ENCODE measurements at regions not wholly inside any gene's neighbourhood (a gene's known extent, or its start where the extent isn't known, plus 50 kb on each side); places are given as distances from the start of the nearest gene placed in this dataset.

GRCh38 chr7:155138204-155138603 lies 68.1 kb downstream of the HTR5A start:
- DNase-seq: no peak

- no peak for DNase-seq
Measured at GRCh38 chr7:155141562-155141961, 71.4 kb downstream of the HTR5A start.

GRCh38 chr7:155143381-155143780 lies 73.3 kb downstream of the HTR5A start:
- no peak for DNase-seq

GRCh38 chr7:155144371-155144770 lies 74.2 kb downstream of the HTR5A start:
- DNase-seq: no peak

GRCh38 chr7:155145477-155146255 lies 75.5 kb downstream of the HTR5A start:
- no peak for DNase-seq

- no peak for DNase-seq
Measured at GRCh38 chr7:155147172-155147571, 77.0 kb downstream of the HTR5A start.

- DNase-seq: no peak
Measured at GRCh38 chr7:155147624-155148023, 77.5 kb downstream of the HTR5A start.

- no peak for DNase-seq
Measured at GRCh38 chr7:155153676-155154075, 83.6 kb downstream of the HTR5A start.

- DNase-seq: no peak
Measured at GRCh38 chr7:155154586-155154985, 84.5 kb downstream of the HTR5A start.

GRCh38 chr7:155161690-155162089 lies 91.6 kb downstream of the HTR5A start:
- DNase-seq: no peak

- DNase-seq: no peak
Measured at GRCh38 chr7:155162422-155162821, 92.3 kb downstream of the HTR5A start.

GRCh38 chr7:155163696-155164095 lies 93.6 kb downstream of the HTR5A start:
- DNase-seq: no peak

- no peak for DNase-seq
Measured at GRCh38 chr7:155164316-155164715, 94.2 kb downstream of the HTR5A start.

GRCh38 chr7:155166108-155166507 lies 96.0 kb downstream of the HTR5A start:
- no peak for DNase-seq

- DNase-seq: peak; percentile 21
Measured at GRCh38 chr7:155166673-155167370, 96.7 kb downstream of the HTR5A start.

GRCh38 chr7:155167706-155168365 lies 97.7 kb downstream of the HTR5A start:
- no peak for DNase-seq

- no peak for DNase-seq
Measured at GRCh38 chr7:155168597-155169480, 98.7 kb downstream of the HTR5A start.

GRCh38 chr7:155169498-155170065 lies 99.5 kb downstream of the HTR5A start:
- no peak for DNase-seq

GRCh38 chr7:155170331-155170730 lies 100.2 kb downstream of the HTR5A start:
- DNase-seq: no peak

GRCh38 chr7:155172141-155172540 lies 102.0 kb downstream of the HTR5A start:
- no peak for DNase-seq

- no peak for DNase-seq
Measured at GRCh38 chr7:155173905-155174304, 103.8 kb downstream of the HTR5A start.

GRCh38 chr7:155178096-155178495 lies 108.0 kb downstream of the HTR5A start:
- DNase-seq: no peak

- no peak for DNase-seq
Measured at GRCh38 chr7:155181768-155182167, 111.6 kb downstream of the HTR5A start.
